NB4 (cell line): ENCODE measurements at regions not wholly inside any gene's neighbourhood (a gene's known extent, or its start where the extent isn't known, plus 50 kb on each side); places are given as distances from the start of the nearest gene placed in this dataset.

ENCODE experiments used
- DNase-seq: peaks from one replicate; pipeline ENCODE4 v3.0.0; 2010; ENCODE audit warnings: low read depth
- H3K4me3 ChIP-seq: one replicate; pipeline ENCODE4 v1.5.1; 2011; ENCODE audit warnings: mild to moderate bottlenecking, low read depth, low read length, moderate library complexity
- MYC ChIP-seq: IDR thresholded peaks from 2 replicates; pipeline ENCODE4 v1.6.1; 2011; ENCODE audit warnings: low read depth, low read length
- POLR2A ChIP-seq: IDR thresholded peaks from 2 replicates; pipeline ENCODE4 v1.6.1; 2011; ENCODE audit warnings: mild to moderate bottlenecking; ENCODE audit not compliant: insufficient read length; ENCODE audit errors: extremely low read depth
- TF ChIP-seq, protein P1 (sequence below): IDR thresholded peaks from 2 replicates; pipeline ENCODE4 v1.6.1; 2011; ENCODE audit warnings: low read depth, low read length
- TF ChIP-seq, protein P2 (sequence below): IDR thresholded peaks from one replicate; pipeline ENCODE4 v1.5.1; 2012; ENCODE audit warnings: low read depth, low read length

GRCh38 chr1:70714149-70714548 is 303.1 kb downstream of the CTH start:
- no peak for DNase-seq
- H3K4me3 ChIP-seq = no peak overlapping the region
- TF ChIP-seq, protein P1, sequence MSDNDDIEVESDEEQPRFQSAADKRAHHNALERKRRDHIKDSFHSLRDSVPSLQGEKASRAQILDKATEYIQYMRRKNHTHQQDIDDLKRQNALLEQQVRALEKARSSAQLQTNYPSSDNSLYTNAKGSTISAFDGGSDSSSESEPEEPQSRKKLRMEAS = no peak
- TF ChIP-seq, protein P2, sequence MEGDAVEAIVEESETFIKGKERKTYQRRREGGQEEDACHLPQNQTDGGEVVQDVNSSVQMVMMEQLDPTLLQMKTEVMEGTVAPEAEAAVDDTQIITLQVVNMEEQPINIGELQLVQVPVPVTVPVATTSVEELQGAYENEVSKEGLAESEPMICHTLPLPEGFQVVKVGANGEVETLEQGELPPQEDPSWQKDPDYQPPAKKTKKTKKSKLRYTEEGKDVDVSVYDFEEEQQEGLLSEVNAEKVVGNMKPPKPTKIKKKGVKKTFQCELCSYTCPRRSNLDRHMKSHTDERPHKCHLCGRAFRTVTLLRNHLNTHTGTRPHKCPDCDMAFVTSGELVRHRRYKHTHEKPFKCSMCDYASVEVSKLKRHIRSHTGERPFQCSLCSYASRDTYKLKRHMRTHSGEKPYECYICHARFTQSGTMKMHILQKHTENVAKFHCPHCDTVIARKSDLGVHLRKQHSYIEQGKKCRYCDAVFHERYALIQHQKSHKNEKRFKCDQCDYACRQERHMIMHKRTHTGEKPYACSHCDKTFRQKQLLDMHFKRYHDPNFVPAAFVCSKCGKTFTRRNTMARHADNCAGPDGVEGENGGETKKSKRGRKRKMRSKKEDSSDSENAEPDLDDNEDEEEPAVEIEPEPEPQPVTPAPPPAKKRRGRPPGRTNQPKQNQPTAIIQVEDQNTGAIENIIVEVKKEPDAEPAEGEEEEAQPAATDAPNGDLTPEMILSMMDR = no peak
- no peak for TF ChIP-seq POLR2A
- no peak for TF ChIP-seq MYC

GRCh38 chr1:70717211-70717610 is 306.1 kb downstream of the CTH start:
- TF ChIP-seq, protein P2 = no peak
- TF ChIP-seq, protein P1 = no peak
- no peak for TF ChIP-seq MYC
- no peak for TF ChIP-seq POLR2A
- H3K4me3 ChIP-seq = no peak overlapping the region
- DNase-seq = no peak

DNA sequence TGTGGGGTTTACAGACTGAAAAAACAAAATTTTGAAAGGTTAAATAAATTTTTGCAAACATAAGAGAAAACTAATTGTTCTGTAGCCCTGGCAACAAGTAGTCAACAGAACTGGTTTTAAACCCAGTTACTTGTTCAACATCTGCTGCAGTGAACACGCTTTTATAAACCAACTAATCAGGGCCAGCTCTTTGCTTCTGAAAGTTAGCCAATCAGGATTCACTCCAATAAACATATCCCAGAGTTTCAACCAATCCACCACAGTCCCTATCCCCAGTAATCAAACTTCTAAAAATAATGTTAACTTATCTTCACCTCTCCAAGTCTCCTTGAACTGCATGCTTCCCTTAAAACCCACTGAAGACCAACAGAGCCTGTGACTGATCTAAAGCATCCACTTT is 306.6 kb downstream of the CTH start:
- TF ChIP-seq, protein P1 = no peak
- TF ChIP-seq POLR2A (no peak), MYC (no peak)
- TF ChIP-seq, protein P2 = no peak
- H3K4me3 ChIP-seq = no peak overlapping the region
- DNase-seq = no peak

GRCh38 chr1:70718086-70718630 is 307.1 kb downstream of the CTH start:
- TF ChIP-seq POLR2A (no peak), MYC (no peak)
- TF ChIP-seq, protein P1 = no peak
- TF ChIP-seq, protein P2 = no peak

DNA sequence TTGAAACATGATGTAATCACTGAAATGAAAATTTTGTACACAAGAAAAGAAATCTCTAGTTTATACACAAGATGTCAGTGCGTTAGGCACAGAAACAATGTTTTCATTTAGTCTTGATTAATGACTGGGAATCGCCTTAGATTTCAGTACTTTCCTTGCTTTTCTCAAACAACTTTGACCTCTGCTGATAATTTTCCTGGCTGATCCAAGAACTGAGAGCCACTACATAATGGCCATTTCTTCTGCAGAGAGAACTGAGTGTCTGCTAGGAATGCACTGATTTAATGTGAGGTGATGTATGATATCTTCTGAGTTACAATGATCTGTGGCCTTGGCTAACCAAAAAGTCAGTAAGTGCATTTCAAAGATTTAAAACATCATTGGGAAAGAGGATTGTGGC is 308.1 kb downstream of the CTH start:
- no peak overlapping the region for H3K4me3 ChIP-seq
- DNase-seq = no peak
- TF ChIP-seq, protein P2 = no peak
- TF ChIP-seq MYC (no peak), POLR2A (no peak)
- TF ChIP-seq, protein P1 = no peak

More at GRCh38 chr1:70718086-70718630, 307.1 kb downstream of the CTH start:
- H3K4me3 ChIP-seq = no peak overlapping the region
- DNase-seq = no peak
